GM18868 (cell line): ENCODE measurements at regions not wholly inside any gene's neighbourhood (a gene's known extent, or its start where the extent isn't known, plus 50 kb on each side); places are given as distances from the start of the nearest gene placed in this dataset.

ENCODE experiments used
- ATAC-seq: cut with Tn5 transposase; IDR thresholded peaks from one replicate; pipeline ENCODE4 v1.9.1; 2021; ENCODE audit warnings: mild to moderate bottlenecking, moderate library complexity; ENCODE audit not compliant: unreplicated experiment

GRCh38 chr9:27991221-27991620 lies 417.9 kb upstream of the C9orf72 start:
- ATAC-seq: no peak

- ATAC-seq: no peak
Observed at GRCh38 chr9:28001096-28001495, 427.8 kb upstream of the C9orf72 start.

GRCh38 chr9:28004900-28005299 lies 431.6 kb upstream of the C9orf72 start:
- no peak for ATAC-seq

- ATAC-seq: no peak
Observed at GRCh38 chr9:28005779-28006178, 432.5 kb upstream of the C9orf72 start.

GRCh38 chr9:28007097-28007817 lies 434.0 kb upstream of the C9orf72 start:
- ATAC-seq: no peak

GRCh38 chr9:28014212-28014611 lies 440.9 kb upstream of the C9orf72 start:
- ATAC-seq: no peak

- ATAC-seq: no peak
Observed at GRCh38 chr9:28024676-28025075, 451.4 kb upstream of the C9orf72 start.

- no peak for ATAC-seq
Observed at GRCh38 chr9:28025186-28025585, 451.9 kb upstream of the C9orf72 start.

- ATAC-seq: no peak
Observed at GRCh38 chr9:28031521-28032267, 458.4 kb upstream of the C9orf72 start.

GRCh38 chr9:28032268-28032590 lies 458.9 kb upstream of the C9orf72 start:
- ATAC-seq: no peak

- ATAC-seq: no peak
Observed at GRCh38 chr9:28034242-28034641, 461.0 kb upstream of the C9orf72 start.

- ATAC-seq: no peak
Observed at GRCh38 chr9:28037968-28038367, 464.7 kb upstream of the C9orf72 start.

GRCh38 chr9:28045051-28045450 lies 471.8 kb upstream of the C9orf72 start:
- ATAC-seq: no peak

GRCh38 chr9:28050046-28050445 lies 476.8 kb upstream of the C9orf72 start:
- ATAC-seq: no peak

- no peak for ATAC-seq
Observed at GRCh38 chr9:28050941-28051340, 477.7 kb upstream of the C9orf72 start.

- ATAC-seq: no peak
Observed at GRCh38 chr9:28051559-28052503, 478.6 kb upstream of the C9orf72 start.

GRCh38 chr9:28053096-28053777 lies 480.0 kb upstream of the C9orf72 start:
- no peak for ATAC-seq

GRCh38 chr9:28056006-28056405 lies 482.7 kb upstream of the C9orf72 start:
- ATAC-seq: no peak

GRCh38 chr9:28056466-28056865 lies 483.2 kb upstream of the C9orf72 start:
- ATAC-seq: no peak

- ATAC-seq: no peak
Observed at GRCh38 chr9:28059192-28059591, 485.9 kb upstream of the C9orf72 start.

- no peak for ATAC-seq
Observed at GRCh38 chr9:28064241-28064815, 491.0 kb upstream of the C9orf72 start.
